Body of pancreas (tissue), 4 donors: ENCODE measurements at regions not wholly inside any gene's neighbourhood (a gene's known extent, or its start where the extent isn't known, plus 50 kb on each side); places are given as distances from the start of the nearest gene placed in this dataset.

Experiments
- ATAC-seq: fragments of 150-250 bp; one replicate; pipeline ENCODE4 v1.9.1; 2016
- DNase-seq, 4 donors: peaks; one replicate each; pipeline ENCODE4 v3.0.0-alpha.2; 2019
- H3K27ac ChIP-seq, 4 donors: fragments of 200-600 bp; sonication (generic); 1 replicate in 3 of 4; 2 replicates in 1 of 4; pipeline versions ENCODE4 v1.5.1 to v1.6.1; 2016 to 2019; ENCODE audit warnings: mild to moderate bottlenecking in 1 of 4, mixed read lengths in 1 of 4, moderate library complexity in 1 of 4
- H3K27me3 ChIP-seq, 2 donors: fragments of 200-600 bp; sonication (generic); one replicate each; pipeline ENCODE4 v1.6.0; 2016; ENCODE audit warnings: mild to moderate bottlenecking in 1 of 2
- H3K36me3 ChIP-seq, 2 donors: fragments of 200-600 bp; sonication (generic); replicated peaks in 1 of 2; 2 replicates each; pipeline ENCODE4 v1.5.1; 2016; ENCODE audit warnings: low read depth in 2 of 2; ENCODE audit not compliant: insufficient read depth in 1 of 2
- H3K4me1 ChIP-seq: fragments of 200-600 bp; sonication (generic); one replicate; pipeline ENCODE4 v1.6.0; 2016
- H3K4me3 ChIP-seq, 2 donors: fragments of 200-600 bp; sonication (generic); 1 replicate in 1 of 2; 2 replicates in 1 of 2; pipeline ENCODE4 v1.5.1; 2016 to 2019
- H3K9me3 ChIP-seq, 3 donors: fragments of 200-600 bp; sonication (generic); 1 replicate in 2 of 3; 2 replicates in 1 of 3; pipeline ENCODE4 v1.5.1; 2016
- POLR2A ChIP-seq, 3 donors: fragments of 450-650 bp; IDR thresholded peaks; one replicate each; pipeline ENCODE4 v1.6.1; 2016; ENCODE audit warnings: antibody characterized with exemption in 3 of 3, mild to moderate bottlenecking in 2 of 3
- WGBS, 2 donors: methylation state at CpG; one replicate each; pipeline ENCODE4 v1.1.5; 2017; 5-methylcytosine and 5-hydroxymethylcytosine counted together
- intact Hi-C: fragments of 100-400 bp; cut with DNase I; formaldehyde crosslinking; loops from one replicate; pipeline ENCODE4 v1.15.1; 2023
- TF ChIP-seq, protein P1 (sequence below), 7 experiments: fragments of 450-650 bp in 4 of 7; fragments of 200-600 bp in 3 of 7; sonication (generic) in 3 of 7; IDR thresholded peaks; one replicate each; pipeline ENCODE4 v1.5.1; 2016 to 2019; ENCODE audit warnings: antibody characterized with exemption in 7 of 7

- Histone ChIP-seq H3K27ac (no peak overlapping the region), H3K9me3 (no peaks in the 10 kb centered on the region), H3K4me3 (no peak overlapping the region), H3K4me1 (no peaks in the 10 kb centered on the region), H3K36me3 (no peaks in the 10 kb centered on the region), H3K27me3 (no peaks in the 10 kb centered on the region)
- no peak for ATAC-seq
- intact Hi-C loops = no loop called here
- 78 to 81% methylated on average over 1 of the region's 1 CpG for WGBS, 2 donors
- TF ChIP-seq POLR2A (IDR thresholded peaks at IDR 0.05) = no peak
- TF ChIP-seq, protein P1, sequence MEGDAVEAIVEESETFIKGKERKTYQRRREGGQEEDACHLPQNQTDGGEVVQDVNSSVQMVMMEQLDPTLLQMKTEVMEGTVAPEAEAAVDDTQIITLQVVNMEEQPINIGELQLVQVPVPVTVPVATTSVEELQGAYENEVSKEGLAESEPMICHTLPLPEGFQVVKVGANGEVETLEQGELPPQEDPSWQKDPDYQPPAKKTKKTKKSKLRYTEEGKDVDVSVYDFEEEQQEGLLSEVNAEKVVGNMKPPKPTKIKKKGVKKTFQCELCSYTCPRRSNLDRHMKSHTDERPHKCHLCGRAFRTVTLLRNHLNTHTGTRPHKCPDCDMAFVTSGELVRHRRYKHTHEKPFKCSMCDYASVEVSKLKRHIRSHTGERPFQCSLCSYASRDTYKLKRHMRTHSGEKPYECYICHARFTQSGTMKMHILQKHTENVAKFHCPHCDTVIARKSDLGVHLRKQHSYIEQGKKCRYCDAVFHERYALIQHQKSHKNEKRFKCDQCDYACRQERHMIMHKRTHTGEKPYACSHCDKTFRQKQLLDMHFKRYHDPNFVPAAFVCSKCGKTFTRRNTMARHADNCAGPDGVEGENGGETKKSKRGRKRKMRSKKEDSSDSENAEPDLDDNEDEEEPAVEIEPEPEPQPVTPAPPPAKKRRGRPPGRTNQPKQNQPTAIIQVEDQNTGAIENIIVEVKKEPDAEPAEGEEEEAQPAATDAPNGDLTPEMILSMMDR (IDR thresholded peaks at IDR 0.05) = no peak
- no peak for DNase-seq
These were observed 384.5 kb upstream of the C1orf87 start for GRCh38 chr1:60458111-60458510.

DNA sequence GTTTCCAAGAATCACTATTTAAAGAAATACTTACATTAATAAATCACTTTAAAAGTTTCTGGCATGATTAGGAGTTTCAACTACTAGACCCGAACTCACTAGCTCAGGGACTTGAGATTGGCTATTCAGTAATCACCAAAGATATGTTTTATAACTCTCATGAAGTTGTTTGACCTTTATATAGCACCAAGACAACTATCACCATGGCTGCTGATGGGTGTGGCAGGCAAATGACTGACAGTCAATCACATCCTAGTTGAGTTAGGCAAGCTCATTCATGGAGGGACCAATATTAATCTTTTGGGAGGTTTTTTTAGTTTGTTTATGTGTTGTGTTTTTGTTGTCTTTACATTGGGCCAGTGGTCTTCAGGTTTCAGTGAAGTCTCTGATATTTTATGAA lies 376.3 kb upstream of the C1orf87 start:
- H3K27me3 ChIP-seq = no peaks in the 10 kb centered on the region
- WGBS, 2 donors = 58 to 61% methylated on average over 1 of the region's 1 CpG
- no peak for DNase-seq

DNA sequence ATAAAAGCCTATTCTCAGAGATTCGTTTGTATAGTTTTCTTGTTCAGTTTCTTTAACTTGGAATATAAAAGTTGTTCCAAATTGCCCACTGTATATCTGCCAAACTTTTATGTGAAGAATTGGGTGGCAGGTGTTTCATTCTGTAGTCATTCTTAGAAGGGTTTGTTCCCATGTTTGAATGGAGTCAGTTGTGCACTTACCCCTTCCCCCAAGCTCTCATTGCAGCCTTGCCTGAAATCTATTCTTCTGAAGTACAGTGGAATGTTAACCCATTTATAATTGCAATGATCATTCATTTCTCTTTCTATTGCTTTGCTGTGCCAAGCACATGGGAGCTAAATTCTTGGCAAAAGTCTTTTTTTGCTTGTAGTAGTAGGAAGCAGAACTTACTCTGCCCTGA lies 375.3 kb upstream of the C1orf87 start:
- Histone ChIP-seq H3K27me3 (no peaks in the 10 kb centered on the region), H3K9me3 (no peaks in the 10 kb centered on the region), H3K36me3 (no peaks in the 10 kb centered on the region), H3K27ac (no peak overlapping the region), H3K4me1 (no peaks in the 10 kb centered on the region), H3K4me3 (no peak overlapping the region)
- 17 to 34% methylated on average over 1 of the region's 1 CpG for WGBS, 2 donors
- no peak for DNase-seq
- intact Hi-C loops = no loop called here
- ATAC-seq = peak; percentile 38
- no peak for TF ChIP-seq POLR2A (IDR thresholded peaks at IDR 0.05)
- TF ChIP-seq, protein P1 (IDR thresholded peaks at IDR 0.05) = no peak

More for the DNA sequence above, 376.3 kb upstream of the C1orf87 start:
- no peak for ATAC-seq
- Histone ChIP-seq H3K9me3 (no peaks in the 10 kb centered on the region), H3K36me3 (no peaks in the 10 kb centered on the region), H3K4me1 (no peaks in the 10 kb centered on the region), H3K27ac (no peak overlapping the region), H3K4me3 (no peak overlapping the region)
- intact Hi-C loops = no loop called here
- TF ChIP-seq POLR2A (IDR thresholded peaks at IDR 0.05) = no peak
- TF ChIP-seq, protein P1 (IDR thresholded peaks at IDR 0.05) = no peak

GRCh38 chr1:60444680-60445079 lies 371.1 kb upstream of the C1orf87 start:
- Histone ChIP-seq H3K27me3 (no peaks in the 10 kb centered on the region), H3K4me3 (no peak overlapping the region), H3K4me1 (no peaks in the 10 kb centered on the region), H3K27ac (no peak overlapping the region), H3K36me3 (no peaks in the 10 kb centered on the region), H3K9me3 (no peaks in the 10 kb centered on the region)
- 19 to 39% methylated on average over 1 of the region's 1 CpG for WGBS, 2 donors
- ATAC-seq (peak; percentile 27), DNase-seq (no peak)
- TF ChIP-seq, protein P1 (IDR thresholded peaks at IDR 0.05) = no peak
- TF ChIP-seq POLR2A (IDR thresholded peaks at IDR 0.05) = no peak
- intact Hi-C loops = no loop called here

- Histone ChIP-seq H3K27me3 (no peaks in the 10 kb centered on the region), H3K36me3 (no peaks in the 10 kb centered on the region), H3K4me3 (no peak overlapping the region), H3K4me1 (no peaks in the 10 kb centered on the region), H3K27ac (no peak overlapping the region), H3K9me3 (peaks cover 0 to 7% (median 0%) of the 10 kb centered on the region in 3 donors)
- WGBS, 2 donors = 58 to 82% methylated on average over 2 of the region's 2 CpGs
- TF ChIP-seq POLR2A (IDR thresholded peaks at IDR 0.05) = no peak
- TF ChIP-seq, protein P1 (IDR thresholded peaks at IDR 0.05) = no peak
- ATAC-seq (no peak), DNase-seq (no peak)
- intact Hi-C loops = no loop called here
These were observed 362.6 kb upstream of the C1orf87 start for GRCh38 chr1:60436186-60436585.
